ENCODE measurements at regions not wholly inside any gene's neighbourhood (a gene's known extent, or its start where the extent isn't known, plus 50 kb on each side); places are given as distances from the start of the nearest gene placed in this dataset.

DNA sequence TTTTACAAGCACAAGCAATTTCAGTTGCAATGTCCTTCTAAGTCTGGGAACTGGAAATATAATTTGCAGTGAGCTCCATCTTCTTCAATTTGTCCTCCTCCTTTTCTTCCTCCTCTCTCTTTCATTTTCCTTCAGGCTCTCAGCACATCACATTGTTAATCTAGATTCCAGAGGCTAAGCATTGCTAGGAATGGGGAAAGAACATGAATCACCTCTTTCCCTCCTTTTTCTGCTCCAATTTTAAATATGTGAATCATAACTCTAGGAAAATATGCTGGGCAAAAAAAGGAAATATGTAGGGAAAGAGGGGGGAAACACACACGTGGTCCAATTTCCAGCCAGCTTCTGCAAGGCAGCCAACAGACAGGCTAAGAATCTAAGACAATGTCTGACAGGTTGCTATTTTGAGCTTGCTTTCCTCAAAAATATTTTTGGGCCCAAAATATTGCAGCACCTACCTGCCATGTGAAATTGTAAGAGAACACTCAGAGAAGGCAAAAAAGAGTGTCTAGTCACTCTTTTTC is 72.7 kb upstream of the NUPR2 start:
- Histone ChIP-seq H3K79me1 (ENCODE audit: low read depth, low read length) (no peaks in the 10 kb centered on the region), H4K8ac (ENCODE audit: extremely low read depth, insufficient read depth, low read length) (no peak overlapping the region), H4K20me1 (replicated peaks in 1 of 2; ENCODE audit: control insufficient read depth in 1 of 2, insufficient read depth in 2 of 2, low read length in 2 of 2) (no peaks in the 10 kb centered on the region), H2BK12ac (ENCODE audit: low read depth, low read length) (no peak overlapping the region), H3K18ac (ENCODE audit: extremely low read depth, low read length) (no peak overlapping the region), H3K9ac (replicated peaks in 1 of 4; ENCODE audit: extremely low read depth in 1 of 4, low read depth in 3 of 4, low read length in 3 of 4) (no peak overlapping the region), H2BK20ac (ENCODE audit: low read length) (no peak overlapping the region), H3K23me2 (ENCODE audit: low read depth, low read length) (no peaks in the 10 kb centered on the region), H2BK120ac (replicated peaks; ENCODE audit: low read depth, low read length) (no peak overlapping the region), H3K4me2 (ENCODE audit: insufficient read depth in 1 of 2, low read depth in 2 of 2, low read length in 2 of 2) (no peak overlapping the region), H3K4me1 (replicated peaks in 1 of 4; ENCODE audit: control insufficient read depth in 3 of 4, insufficient read depth in 4 of 4, low read length in 3 of 4) (no peaks in the 10 kb centered on the region), H4K91ac (replicated peaks; ENCODE audit: insufficient read length, low read length) (no peak overlapping the region), H2AFZ (ENCODE audit: low read length) (no peak overlapping the region), H3K9me3 (ENCODE audit: insufficient read depth in 2 of 2, low read depth in 1 of 2, low read length in 1 of 2) (peaks cover 70 to 87% of the 10 kb centered on the region in 2 experiments), H3K27me3 (replicated peaks in 1 of 4; ENCODE audit: control insufficient read depth in 3 of 4, extremely low read depth in 1 of 4, insufficient read depth in 3 of 4, low read length in 3 of 4) (no peaks in the 10 kb centered on the region), H3K27ac (ENCODE audit: low read depth, low read length) (no peak overlapping the region), H2AK5ac (ENCODE audit: low read depth, low read length) (no peak overlapping the region), H2BK15ac (ENCODE audit: low read length) (no peak overlapping the region), H3K4ac (replicated peaks; ENCODE audit: insufficient read length, low read depth, low read length) (no peak overlapping the region), H4K5ac (ENCODE audit: insufficient read length, low read depth, low read length) (no peak overlapping the region), H3K4me3 (ENCODE audit: extremely low read depth in 1 of 4, insufficient read depth in 2 of 4, low read depth in 3 of 4, low read length in 4 of 4) (no peak overlapping the region), H3K79me2 (ENCODE audit: control insufficient read depth in 1 of 2, insufficient read depth in 2 of 2, low read length in 2 of 2) (no peaks in the 10 kb centered on the region), H3K36me3 (ENCODE audit: control insufficient read depth in 2 of 4, insufficient read depth in 4 of 4, low read length in 3 of 4) (no peaks in the 10 kb centered on the region), H3K14ac (ENCODE audit: insufficient read length) (no peak overlapping the region), H3K23ac (ENCODE audit: insufficient read length) (no peak overlapping the region), H2BK5ac (ENCODE audit: low read depth, low read length) (no peak overlapping the region), H3K56ac (replicated peaks; ENCODE audit: insufficient read length, low read depth, low read length) (no peak overlapping the region)
- ChIA-PET CTCF (ENCODE audit: partially characterized antibody) (interaction anchor here (0.5 kb wide), 1 partner anchor 28 kb away, joined by 3 read pairs; no protein-coding TSS in a partner anchor), POLR2A (ENCODE audit: partially characterized antibody) (no interaction called here)
- WGBS, 2 experiments (ENCODE audit: extremely low coverage in 1 of 2, insufficient coverage in 1 of 2, insufficient read length in 1 of 2, insufficient replicate concordance in 2 of 2, low coverage in 1 of 2, low lambda C conversion rate in 2 of 2, missing lambda C conversion rate in 1 of 2): 27% methylated on average over 1 of the region's 1 CpG; no CpG with 5 or more reads in 1 of the 2 experiments
- TF ChIP-seq KDM1A (IDR thresholded peaks at IDR 0.05; ENCODE audit: borderline replicate concordance, low read length) (no peak), EGR1 (IDR thresholded peaks at IDR 0.05; ENCODE audit: borderline replicate concordance, low read depth, low read length) (no peak)
- FAIRE-seq (no peak), DNase-seq (ENCODE audit: low read depth in 1 of 2, low spot score in 2 of 2) (no peak)

Data from H1 (cell line).